Posterior cingulate gyrus (tissue), 11 donors: ENCODE measurements at regions not wholly inside any gene's neighbourhood (a gene's known extent, or its start where the extent isn't known, plus 50 kb on each side); places are given as distances from the start of the nearest gene placed in this dataset.
"Not testable (repeated sequence)": the region's sequence is repeated elsewhere in the genome, so short reads cannot be mapped to it uniquely, and the experiment has no call there.

Experiments used
- DNase-seq, 10 donors: peaks; one replicate each; pipeline versions ENCODE4 v3.0.0 to v3.0.0-alpha.2; 2020 to 2021; ENCODE audit warnings: mixed read lengths in 3 of 10
- intact Hi-C: fragments of 100-400 bp; cut with DNase I; formaldehyde crosslinking; loops from one replicate; pipeline ENCODE4 v1.15.1; 2023

DNA sequence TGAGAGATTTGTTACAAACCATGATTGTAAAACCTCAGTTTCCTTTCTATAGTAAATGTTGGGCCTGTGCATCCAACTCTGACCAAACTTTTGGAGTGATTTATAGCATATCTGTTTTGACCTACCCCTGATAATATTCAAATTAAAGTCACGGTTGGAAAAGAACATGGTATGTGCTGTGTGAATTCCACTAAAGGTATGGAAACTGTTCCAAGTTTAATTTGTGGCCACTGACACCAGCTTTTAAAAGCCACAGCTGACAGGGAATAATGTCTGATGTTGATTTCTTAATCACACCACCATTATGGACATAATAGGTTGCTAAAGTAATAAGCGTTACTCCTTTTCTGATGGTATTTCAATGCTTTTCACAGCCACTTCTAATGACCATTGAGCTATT is 1215.9 kb downstream of the CDH8 start:
- no peak for DNase-seq
- intact Hi-C loops: no loop called here

DNA sequence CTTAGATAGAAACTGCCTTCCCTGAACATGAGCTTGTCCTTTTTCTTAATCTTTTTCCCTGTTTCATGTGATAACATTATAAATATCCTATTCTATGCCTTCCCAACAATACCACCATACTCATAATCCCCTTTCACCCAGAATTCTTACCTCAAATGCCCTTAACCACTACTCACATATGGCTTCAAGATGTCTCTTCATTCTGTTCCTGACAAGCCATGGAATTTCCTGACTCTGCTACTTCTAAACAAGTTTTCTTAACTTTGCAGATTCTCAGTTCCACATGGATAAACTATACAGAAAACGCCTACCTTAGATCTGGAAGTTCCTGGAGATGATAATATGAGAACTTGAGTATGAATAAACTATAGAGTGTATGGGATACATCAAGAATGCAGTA is 1217.8 kb downstream of the CDH8 start:
- intact Hi-C loops: no loop called here
- DNase-seq: no peak

DNA sequence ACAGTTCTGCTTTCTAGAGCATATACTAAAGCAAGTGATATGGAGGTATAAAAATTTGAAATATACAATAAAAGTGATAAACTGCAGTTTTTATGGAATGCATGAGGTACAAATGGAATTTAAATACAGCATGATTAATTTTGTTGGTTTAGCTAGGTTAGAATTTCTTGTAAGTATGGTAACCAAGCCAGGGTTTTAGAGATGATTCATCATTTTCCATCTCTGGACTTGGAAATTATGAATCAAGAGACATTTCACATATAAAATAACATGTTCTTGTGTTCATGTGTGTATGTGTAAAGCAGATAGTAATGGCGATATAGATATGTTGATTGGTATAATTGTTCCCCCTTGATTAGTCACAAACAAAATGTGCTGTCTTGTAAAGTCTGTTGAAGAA is 1219.8 kb downstream of the CDH8 start:
- DNase-seq: no peak
- intact Hi-C loops: no loop called here

DNA sequence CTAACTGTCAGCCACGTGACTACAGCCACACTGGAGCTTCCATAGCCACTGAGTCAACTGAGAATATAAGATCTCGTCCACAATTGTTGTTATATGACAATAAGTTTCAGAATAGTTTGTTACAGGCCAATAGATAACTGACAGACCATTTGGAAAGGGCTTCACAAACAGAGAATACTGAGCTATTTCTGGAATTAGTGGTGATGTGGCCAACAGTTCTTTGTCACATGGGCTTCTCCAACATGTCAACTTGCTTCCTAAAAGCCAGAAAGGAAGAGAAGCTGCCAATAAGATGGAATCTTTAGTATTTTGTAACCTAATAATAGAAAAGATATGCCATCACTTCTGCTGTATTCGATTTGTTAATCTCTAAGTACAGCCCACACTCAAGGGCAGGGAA is 1220.4 kb downstream of the CDH8 start:
- no peak for DNase-seq
- intact Hi-C loops: no loop called here

DNA sequence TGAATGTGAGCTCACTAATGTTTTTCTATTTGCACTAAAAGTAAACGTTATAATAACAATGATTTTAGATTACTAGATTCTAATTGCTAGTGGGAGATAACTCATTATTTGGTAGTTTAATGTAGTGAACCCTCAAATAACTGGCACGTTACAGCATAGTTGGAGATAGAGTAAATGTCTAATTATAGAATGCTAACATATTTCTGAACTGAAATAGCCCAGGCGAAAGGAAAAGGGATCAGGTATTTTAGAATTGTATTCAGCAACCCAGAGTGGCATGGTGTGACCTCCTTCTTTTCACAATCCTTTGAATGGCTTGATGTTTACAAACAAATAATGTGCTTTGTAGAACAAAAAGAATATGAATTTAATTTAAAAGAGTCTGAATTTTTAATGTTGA is 1221.2 kb downstream of the CDH8 start:
- no peak for DNase-seq
- intact Hi-C loops: no loop called here

DNA sequence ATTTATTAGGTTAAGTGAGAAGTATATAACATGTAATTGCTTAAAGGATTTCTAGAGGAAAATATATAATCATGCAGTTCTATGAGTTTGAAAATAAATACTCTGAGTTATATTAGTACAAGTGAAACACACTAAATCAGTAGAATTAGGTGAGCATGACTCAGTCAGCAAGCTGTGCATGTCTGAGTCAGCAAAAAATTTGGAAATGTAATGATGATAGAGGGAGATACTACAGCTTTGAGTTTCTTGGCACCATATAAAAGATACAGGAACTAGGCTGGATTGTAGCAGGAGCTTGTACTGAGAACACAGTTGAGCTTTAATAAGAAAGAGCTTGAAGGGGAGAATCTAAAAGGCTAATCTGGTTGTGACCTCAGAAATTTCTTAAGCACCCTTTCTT is 1224.6 kb downstream of the CDH8 start:
- DNase-seq: no peak
- intact Hi-C loops: no loop called here

DNA sequence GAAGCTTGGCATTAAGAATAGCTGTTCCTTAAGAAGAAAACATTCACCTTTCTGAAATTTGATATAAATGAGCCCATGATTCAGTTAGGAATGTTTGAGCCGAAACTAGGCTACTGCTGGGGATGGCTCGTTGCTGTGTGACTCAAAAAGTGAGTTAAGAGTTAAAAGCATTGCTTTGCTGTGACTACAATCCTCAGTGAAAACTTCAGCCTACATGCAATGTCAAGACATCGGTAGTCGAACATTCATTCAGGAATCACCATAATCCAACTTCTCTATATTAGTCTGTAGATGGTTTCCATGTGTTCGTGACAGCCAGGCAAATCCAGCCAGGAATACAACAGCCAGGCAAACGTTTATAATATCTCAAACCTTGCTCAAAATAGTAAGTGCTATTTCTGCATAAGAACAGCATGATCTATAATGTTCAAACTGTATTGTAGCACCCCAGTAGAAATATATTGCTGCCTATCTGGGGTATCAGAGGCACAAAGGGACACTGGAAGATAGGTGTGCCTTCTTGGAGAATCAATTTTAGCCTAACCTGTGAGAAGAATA is 1225.1 kb downstream of the CDH8 start:
- DNase-seq: peak in 2 of 10 donors; percentile 7 to 40
- intact Hi-C loops: no loop called here

DNA sequence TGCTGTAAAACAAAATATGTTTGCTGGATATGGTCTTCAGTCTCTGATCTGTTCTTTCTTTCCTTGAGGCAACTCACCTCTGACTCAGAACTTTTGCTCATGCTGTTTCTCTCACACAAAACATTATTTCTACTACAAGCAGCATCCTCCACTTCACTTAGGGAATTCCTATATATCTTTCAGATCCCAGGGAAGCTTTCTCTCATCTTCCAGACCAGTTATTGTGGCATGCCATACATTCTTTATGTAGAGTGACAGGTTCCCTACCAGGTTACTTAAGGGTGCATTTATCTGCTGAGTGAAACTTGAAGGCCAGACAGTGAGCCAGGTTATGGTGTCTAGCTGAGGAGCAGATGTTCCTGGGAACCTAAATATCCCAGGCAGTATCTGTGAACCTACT is 1226.0 kb downstream of the CDH8 start:
- intact Hi-C loops: no loop called here
- no peak for DNase-seq

DNA sequence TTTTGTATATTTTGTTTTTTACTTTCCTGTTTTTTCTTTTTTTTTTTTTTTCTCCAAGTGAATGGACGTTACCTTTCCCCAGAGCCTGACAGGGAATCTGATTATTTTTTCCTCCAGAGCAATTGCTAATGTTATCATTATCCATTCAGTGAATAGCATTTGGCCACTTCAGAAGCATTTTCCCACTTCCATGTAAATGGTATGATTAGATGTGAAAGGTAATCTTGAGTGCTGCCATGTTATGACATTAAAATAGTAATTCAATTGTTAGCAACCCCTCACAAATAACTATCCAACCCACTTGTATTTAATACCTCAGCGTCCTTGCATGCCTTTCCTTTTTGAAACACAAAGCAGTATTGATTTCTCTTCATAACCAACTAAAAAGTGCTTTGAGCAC is 1243.8 kb downstream of the CDH8 start:
- no peak for DNase-seq
- intact Hi-C loops: no loop called here

DNA sequence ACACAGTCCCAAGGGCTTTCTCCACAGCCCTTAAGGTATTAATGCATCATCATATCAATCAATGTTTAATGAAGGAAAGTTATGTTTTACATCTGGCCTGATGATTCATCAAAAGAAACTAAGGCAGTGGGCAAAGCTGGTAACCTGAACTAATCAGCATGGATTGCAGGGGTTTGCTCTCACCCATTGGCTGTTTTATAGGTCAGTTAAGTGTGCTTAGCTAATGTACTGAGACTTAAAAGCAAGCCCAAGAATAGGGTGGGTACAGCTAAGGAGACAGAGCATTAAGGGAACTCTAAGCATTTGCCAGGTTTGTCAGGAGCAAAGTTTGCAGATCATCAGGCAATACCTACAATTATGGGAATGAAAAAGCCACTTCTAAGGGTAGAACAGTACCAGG is 1247.6 kb downstream of the CDH8 start:
- DNase-seq: no peak
- intact Hi-C loops: no loop called here

DNA sequence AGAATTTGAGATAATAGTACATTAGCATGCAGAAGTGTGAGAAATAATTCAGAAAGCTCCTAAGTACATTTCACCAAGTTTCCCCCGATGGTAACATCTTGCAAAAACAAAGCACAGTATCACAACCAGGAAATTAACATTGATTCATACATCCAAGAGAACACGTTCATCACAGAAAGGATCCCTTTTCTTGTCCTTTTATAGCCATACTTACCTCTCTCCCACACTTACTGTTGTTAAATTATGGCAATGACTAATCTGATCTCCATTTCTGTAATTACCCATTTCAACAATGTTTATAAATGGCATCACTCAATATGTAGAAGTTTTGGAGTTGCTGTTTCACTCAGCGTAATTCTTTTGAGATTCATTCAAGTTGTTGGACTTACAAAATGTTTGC is 1260.0 kb downstream of the CDH8 start:
- intact Hi-C loops: no loop called here
- DNase-seq: no peak

DNA sequence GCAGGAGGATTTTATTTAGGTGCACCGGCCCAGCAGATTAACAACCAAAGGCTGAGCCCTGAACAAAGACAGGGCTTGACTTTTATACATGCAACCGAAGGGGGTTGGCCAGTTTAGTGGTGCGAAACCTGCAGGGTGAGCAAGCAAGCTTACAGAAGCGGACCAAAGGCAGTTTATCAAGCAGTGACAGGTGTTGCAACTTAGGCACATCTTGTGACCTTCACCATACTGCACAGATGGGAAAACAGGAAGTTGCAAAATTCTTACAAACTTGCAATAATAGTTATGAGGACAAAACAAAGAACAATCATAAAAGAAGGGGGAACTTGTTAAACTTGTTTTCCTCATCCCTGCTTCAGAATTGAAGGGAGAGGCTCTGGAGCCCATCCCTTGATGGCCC is 1265.1 kb downstream of the CDH8 start:
- DNase-seq: no peak
- intact Hi-C loops: no loop called here

DNA sequence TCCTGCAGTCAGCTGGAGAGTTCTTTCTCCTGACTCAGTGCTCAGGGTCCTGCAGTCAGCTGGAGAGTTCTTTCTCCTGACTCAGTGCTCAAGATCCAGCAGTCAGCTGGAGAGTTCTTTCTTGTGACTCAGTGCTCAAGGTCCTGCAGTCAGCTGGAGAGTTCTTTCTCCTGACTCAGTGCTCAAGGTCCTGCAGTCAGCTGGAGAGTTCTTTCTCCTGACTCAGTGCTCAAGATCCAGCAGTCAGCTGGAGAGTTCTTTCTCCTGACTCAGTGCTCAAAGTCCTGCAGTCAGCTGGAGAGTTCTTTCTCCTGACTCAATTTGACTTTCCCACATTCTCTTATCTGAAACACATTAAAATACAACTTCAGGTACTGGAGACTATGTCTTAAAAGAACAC is 1265.9 kb downstream of the CDH8 start:
- DNase-seq, intact Hi-C loops: not testable (repeated sequence)

DNA sequence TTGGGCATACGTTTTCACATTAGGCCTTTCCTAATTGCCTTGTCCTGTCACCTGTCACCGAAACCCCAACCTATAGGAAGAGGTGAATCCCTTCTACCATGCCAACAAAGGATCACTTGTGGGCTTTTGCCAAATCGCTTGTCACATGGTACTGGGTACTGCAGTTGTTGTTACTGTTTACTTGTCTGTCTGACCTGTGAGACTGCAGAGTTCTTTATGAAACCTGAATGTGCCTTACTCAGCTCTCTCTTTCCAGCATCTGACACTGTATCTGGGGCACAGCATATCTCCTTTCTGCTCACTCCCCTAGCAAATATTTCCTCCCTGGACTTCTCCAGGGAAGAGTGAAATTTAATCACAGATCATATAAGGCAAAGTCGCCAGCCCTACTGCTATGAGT is 1272.4 kb downstream of the CDH8 start:
- intact Hi-C loops: no loop called here
- no peak for DNase-seq

DNA sequence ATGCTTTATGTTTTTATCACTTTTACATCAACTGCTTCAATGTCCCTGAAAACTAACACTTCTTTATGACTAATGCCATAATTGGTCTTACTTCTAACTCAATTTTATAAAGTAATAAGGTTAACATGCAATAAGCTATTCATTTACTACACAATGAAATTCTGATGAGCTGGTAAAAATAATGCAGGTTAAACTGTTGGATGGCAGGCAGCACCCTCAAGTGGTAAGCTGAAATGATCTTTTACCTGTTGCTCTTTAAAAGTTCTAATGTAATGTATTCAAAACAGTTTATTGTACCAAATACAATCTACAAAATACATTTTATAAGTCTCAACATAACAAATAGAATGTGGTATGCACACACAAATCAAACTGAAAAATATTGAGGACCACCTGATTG is 1280.3 kb downstream of the CDH8 start:
- intact Hi-C loops: no loop called here
- no peak for DNase-seq

DNA sequence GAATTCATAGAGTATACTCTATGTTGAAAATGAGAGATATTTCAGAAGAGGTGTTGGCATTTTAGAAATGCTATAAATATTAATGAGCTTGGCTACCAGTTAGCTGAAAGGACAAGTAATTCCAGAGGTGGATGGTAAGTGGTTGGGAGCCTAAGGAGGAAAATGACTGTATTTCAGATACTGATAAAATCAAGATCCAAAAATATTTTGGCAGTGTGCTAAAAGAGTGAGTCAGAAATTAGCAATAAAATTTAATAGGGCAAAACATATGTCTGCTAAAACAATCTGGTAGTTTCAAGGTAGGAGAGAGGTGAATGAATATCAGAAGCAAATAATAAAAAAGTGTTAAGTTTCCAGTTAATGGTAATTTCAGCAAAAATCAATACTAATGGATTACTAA is 1287.9 kb downstream of the CDH8 start:
- no peak for DNase-seq
- intact Hi-C loops: no loop called here

DNA sequence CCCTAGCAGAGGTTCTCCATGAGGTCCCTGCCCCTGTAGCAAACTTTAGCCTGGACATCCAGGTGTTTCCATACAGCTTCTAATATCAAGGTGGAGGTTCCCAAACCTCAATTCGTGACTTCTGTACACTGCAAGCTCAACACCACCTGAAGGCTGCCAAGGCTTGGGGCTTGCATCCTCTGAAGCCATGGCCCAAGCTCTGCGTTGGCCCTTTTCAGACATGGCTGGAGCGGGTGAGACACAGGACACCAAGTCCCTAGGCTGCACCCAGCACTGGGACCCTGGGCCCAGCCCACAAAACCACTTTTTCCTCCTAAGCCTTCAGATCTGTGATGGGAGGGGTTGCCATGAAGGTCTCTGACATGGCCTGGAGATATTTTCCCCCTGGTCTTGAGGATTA is 1292.0 kb downstream of the CDH8 start:
- DNase-seq: peak in 1 of 10 donors; percentile 64

DNA sequence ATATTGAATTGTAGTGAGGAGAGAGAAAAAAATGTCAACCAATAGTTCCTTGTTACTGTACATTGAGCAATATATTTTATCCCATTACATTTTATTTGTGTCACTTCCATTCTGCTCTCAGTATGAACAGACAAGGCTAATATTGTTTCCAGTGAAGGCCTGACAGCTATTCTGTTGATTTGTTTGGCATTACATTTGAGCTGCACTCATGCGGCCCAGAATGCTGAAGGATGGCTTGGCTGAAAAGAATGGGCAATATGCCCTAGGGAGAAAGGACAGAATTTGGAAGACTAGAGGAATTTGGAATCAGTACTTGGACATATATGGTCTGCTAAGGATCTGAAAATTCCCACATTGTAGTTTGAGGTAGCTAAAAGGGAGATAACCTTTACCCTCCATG is 1294.4 kb downstream of the CDH8 start:
- intact Hi-C loops: no loop called here

More for the DNA sequence above, 1292.0 kb downstream of the CDH8 start:
- intact Hi-C loops: no loop called here

DNA sequence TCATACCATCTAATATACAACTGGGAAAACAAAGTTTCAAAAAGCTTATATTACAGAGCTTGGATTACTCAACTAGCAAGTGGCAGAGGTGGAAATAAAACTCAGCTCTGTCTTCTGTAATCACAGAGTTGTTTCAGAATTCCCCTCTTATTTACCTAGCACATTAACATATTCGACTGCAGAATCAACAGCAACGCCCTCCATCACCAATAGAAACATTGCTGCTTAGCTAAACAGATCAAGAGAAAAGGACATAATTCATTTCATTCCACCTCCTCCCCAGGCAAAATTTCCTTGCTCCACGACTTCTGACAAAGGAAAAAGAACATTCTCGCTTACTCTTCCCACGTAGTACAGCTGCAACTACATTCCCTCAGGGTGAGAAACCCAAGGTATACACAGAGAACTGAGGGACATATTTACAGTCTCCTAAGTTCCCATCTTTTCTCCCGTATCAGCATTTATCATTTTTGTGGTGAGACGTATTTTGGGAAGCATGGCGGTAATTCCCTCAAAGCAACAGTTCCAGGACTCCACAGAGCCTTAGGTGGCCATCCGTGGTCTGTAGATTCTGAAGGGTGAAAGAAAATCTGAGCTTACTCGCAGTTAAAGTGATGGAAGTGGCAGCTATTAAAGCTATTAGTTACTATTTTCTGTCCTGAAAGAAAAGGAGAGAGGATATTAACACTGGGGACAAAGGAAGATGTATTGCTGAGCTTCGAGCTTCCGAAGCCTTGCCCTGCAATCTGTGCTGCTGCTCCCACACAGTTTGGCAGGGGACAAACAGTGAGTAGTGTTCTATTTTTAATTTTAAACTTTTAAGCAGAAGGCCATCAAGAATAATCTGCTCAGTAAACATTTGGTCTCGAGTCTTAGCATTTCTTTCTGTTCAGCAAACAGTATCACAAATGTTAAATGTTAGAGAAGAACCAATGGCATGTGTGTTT is 1296.2 kb downstream of the CDH8 start:
- DNase-seq: no peak
- intact Hi-C loops: no loop called here

More for the DNA sequence above, 1294.4 kb downstream of the CDH8 start:
- DNase-seq: peak in 1 of 10 donors; percentile 9

DNA sequence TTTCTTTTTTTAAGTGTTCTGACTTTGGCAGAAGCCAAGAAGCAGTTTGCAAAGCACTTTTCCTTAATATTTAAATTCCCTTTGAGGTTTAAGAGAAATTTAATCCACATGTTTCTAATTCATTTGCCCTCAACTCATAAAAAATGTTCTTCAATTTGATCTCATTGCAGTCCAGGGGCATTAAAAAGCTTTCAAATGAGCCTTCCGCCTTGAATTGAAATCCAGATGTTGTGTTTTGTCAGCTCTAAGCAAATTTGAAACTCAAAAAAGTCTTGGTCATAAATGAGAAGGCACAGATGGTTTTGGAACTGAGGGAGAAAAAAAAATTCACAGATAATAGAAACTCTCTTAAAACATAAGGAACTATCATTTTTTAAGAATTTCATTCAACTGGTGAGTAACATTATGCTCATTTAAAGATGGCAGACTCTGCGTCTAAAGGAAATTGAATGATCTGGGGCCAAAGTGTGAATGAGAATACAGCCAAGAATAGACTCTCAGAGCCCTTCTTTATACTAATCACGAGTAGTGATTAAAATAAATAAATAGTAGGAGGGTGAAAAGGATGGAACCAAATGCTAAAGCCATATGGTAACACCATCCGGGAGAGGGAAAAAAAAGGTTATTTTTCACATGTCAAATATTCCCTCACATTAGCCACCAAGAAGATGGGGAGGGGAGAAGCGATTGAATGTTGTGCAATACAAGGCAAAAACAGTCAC is 1304.7 kb downstream of the CDH8 start:
- no peak for DNase-seq
- intact Hi-C loops: no loop called here

DNA sequence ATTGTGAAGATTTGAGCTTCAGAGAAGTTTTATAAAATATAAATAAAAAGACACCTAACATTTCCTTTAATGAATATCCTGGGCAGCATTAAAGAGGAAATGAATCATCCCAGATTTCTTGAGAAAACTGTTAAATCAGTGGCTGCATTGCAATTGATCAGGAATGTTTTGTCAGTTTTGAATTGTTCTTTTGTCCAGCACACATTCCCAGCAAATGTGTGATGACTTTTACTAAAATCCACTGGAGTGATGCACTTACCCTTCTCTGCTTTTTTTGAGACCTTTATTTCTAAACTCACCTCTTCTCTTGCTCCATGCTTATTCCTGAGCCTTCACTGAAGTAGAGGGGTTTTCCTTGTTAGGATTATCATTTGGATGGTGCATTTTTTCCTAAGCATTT is 1307.2 kb downstream of the CDH8 start:
- intact Hi-C loops: no loop called here
- no peak for DNase-seq

DNA sequence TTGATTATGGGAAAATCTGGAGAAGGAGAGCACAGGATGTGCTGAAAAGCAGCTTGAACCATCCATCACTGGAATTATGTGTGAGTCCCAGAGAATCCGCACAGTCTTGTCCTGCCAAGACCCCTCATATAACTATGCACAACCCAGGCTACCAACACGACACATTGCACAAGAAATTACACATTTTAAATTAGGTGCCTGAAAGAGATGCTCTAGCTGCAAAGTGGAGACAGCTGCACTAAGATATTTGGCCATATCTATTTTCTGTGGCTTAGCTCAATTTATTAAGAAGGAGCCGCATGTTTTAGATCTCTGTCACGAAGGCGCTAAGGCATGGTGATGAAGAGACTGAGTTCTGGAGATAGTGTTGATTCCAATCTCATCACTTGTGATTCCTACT is 1308.4 kb downstream of the CDH8 start:
- intact Hi-C loops: no loop called here
- no peak for DNase-seq
